HG02798 (cell line): ENCODE measurements at regions not wholly inside any gene's neighbourhood (a gene's known extent, or its start where the extent isn't known, plus 50 kb on each side); places are given as distances from the start of the nearest gene placed in this dataset.

ENCODE experiments used
- ATAC-seq: cut with Tn5 transposase; IDR thresholded peaks from one replicate; pipeline ENCODE4 v1.9.1; 2021; ENCODE audit warnings: mild to moderate bottlenecking; ENCODE audit not compliant: unreplicated experiment, poor library complexity

GRCh38 chr2:60298006-60298696, 255.3 kb downstream of the BCL11A start:
- no peak for ATAC-seq

GRCh38 chr2:60297296-60298005, 256.0 kb downstream of the BCL11A start:
- no peak for ATAC-seq

GRCh38 chr2:60296219-60296955, 257.1 kb downstream of the BCL11A start:
- no peak for ATAC-seq

- ATAC-seq: no peak
These were observed 257.9 kb downstream of the BCL11A start for GRCh38 chr2:60295636-60295962.

- ATAC-seq: no peak
These were observed 258.4 kb downstream of the BCL11A start for GRCh38 chr2:60294901-60295635.

GRCh38 chr2:60292242-60292641, 261.2 kb downstream of the BCL11A start:
- no peak for ATAC-seq

GRCh38 chr2:60290509-60290908, 262.9 kb downstream of the BCL11A start:
- ATAC-seq: no peak

GRCh38 chr2:60285626-60286316, 267.7 kb downstream of the BCL11A start:
- ATAC-seq: no peak

- ATAC-seq: no peak
These were observed 269.8 kb downstream of the BCL11A start for GRCh38 chr2:60283626-60284025.

GRCh38 chr2:60282886-60283285, 270.6 kb downstream of the BCL11A start:
- ATAC-seq: no peak

- no peak for ATAC-seq
These were observed 271.7 kb downstream of the BCL11A start for GRCh38 chr2:60281730-60282129.

GRCh38 chr2:60280238-60280637, 273.2 kb downstream of the BCL11A start:
- no peak for ATAC-seq

- ATAC-seq: no peak
These were observed 274.5 kb downstream of the BCL11A start for GRCh38 chr2:60278906-60279305.

GRCh38 chr2:60275958-60276357, 277.5 kb downstream of the BCL11A start:
- no peak for ATAC-seq

GRCh38 chr2:60273836-60274235, 279.6 kb downstream of the BCL11A start:
- no peak for ATAC-seq

GRCh38 chr2:60271713-60272112, 281.7 kb downstream of the BCL11A start:
- ATAC-seq: no peak

- no peak for ATAC-seq
These were observed 282.3 kb downstream of the BCL11A start for GRCh38 chr2:60271131-60271530.

GRCh38 chr2:60268661-60269060, 284.8 kb downstream of the BCL11A start:
- no peak for ATAC-seq

- ATAC-seq: no peak
These were observed 285.4 kb downstream of the BCL11A start for GRCh38 chr2:60268032-60268431.

- no peak for ATAC-seq
These were observed 286.3 kb downstream of the BCL11A start for GRCh38 chr2:60267122-60267521.
